ENCODE measurements at regions not wholly inside any gene's neighbourhood (a gene's known extent, or its start where the extent isn't known, plus 50 kb on each side); places are given as distances from the start of the nearest gene placed in this dataset.

DNA sequence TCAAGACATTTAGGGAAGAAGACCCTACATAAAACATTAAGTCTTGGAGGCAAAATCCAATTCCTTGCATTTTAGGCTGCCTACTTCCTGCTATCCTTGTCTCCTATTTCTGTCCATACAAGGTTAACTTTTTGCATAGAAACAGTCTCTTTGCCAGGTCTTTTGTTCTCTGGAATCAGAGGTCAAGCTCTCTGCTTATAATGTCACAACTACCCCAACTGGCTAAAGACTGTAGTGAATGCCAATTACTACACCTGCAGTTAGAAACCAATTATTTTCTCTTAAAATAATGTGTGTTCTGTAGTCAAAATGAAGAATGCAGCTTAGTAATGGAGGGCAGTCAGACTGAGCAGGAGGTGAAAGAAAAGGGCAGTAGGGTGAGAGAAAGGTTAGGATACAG is 856.2 kb downstream of the TUSC7 start:
- no peaks in the 10 kb centered on the region for H3K4me1 Mint-ChIP-seq
- H3K27ac Mint-ChIP-seq: no peak overlapping the region
- no peaks in the 10 kb centered on the region for H3K36me3 Mint-ChIP-seq
- peaks cover 0 to 3% (median 0%) of the 10 kb centered on the region in 3 donors for H3K9me3 Mint-ChIP-seq
- H3K4me3 Mint-ChIP-seq: no peak overlapping the region
- peaks cover 5% of the 10 kb centered on the region for H3K27me3 Mint-ChIP-seq

DNA sequence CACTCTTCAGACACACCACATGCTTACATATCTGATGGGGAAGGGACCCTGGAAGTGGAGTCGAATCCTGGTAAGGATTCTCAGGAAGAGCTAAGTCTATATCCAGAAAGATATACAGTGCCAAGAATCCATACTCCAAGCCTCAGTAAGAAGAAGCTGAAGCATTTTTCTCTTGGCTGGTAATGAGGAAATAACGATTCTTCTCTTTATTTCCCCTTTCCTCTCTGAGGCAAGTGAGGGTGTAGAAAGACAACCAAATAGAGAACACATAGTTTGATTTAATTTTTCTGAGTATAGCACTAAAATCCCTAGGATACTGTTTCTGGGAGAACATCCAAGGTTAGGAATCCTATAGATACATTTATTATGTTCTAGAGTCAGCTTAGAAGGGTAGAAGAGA is 857.3 kb downstream of the TUSC7 start:
- Mint-ChIP-seq H3K9me3 (peaks cover 0 to 3% (median 0%) of the 10 kb centered on the region in 3 donors), H3K27ac (no peak overlapping the region), H3K27me3 (peaks cover 5% of the 10 kb centered on the region), H3K4me3 (no peak overlapping the region), H3K36me3 (no peaks in the 10 kb centered on the region), H3K4me1 (no peaks in the 10 kb centered on the region)

DNA sequence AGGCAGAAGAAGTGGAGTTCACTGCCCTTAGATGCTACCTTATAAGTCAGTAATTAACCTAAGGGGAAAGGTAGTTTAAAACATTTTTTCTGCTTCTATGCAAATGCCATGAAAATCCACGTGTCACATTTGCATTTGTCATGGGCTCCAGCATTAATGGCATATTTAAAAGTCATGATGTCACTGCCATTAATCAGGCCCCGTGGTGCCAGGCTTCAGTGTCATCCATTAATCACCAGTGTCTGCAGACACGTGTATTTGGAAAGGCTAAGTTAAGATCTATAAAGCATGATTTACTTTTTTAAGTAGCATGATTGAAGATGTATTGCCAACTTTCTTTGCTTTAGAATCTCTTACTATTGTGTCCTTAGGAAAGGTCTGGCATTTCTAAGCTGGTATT is 857.8 kb downstream of the TUSC7 start:
- no peak overlapping the region for H3K4me3 Mint-ChIP-seq
- H3K27me3 Mint-ChIP-seq: peaks cover 5% of the 10 kb centered on the region
- H3K9me3 Mint-ChIP-seq: peaks cover 0 to 3% (median 0%) of the 10 kb centered on the region in 3 donors
- no peaks in the 10 kb centered on the region for H3K36me3 Mint-ChIP-seq
- H3K4me1 Mint-ChIP-seq: no peaks in the 10 kb centered on the region
- no peak overlapping the region for H3K27ac Mint-ChIP-seq

DNA sequence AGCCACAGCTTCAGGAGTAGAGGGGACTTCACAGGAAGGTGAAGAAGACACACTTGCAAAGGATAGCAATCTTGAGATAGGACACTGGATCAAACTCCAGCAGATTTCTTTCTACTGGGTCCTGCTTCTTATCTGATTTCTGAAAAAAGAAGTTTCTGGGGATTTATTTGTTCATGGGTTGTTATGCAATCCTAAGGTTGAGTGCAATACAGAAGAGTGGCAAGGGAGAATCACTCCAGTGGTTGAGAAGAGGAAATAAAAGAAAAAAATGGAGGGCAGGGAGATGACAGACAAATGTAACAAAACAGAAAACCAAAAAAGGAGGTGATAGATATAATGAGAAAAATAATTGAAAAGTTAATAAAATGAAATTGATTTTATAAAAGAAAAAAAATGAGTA is 858.3 kb downstream of the TUSC7 start:
- Mint-ChIP-seq H3K4me3 (no peak overlapping the region), H3K27ac (no peak overlapping the region), H3K36me3 (no peaks in the 10 kb centered on the region), H3K4me1 (no peaks in the 10 kb centered on the region), H3K9me3 (peaks cover 0 to 3% (median 0%) of the 10 kb centered on the region in 3 donors), H3K27me3 (peaks cover 5% of the 10 kb centered on the region)

DNA sequence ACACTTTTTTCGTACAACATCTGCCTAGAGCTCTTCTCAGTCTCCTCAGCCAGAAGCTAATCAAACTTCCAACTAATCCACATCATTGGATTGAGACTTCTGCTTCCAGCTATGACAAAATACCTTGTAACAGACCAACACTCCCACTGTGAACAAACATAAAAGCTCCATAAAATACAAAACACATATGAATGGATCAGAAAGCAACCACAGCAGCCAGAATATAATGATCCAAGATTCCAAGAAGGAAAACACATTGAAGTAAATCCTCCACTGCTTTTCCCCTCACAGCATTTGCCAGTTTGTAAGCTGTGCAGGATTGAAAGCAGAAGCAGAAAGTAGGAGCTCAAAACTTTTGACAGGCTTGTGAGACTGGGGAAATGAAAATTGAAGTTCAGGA is 863.2 kb downstream of the TUSC7 start:
- Mint-ChIP-seq H3K4me3 (no peak overlapping the region), H3K4me1 (no peaks in the 10 kb centered on the region)

DNA sequence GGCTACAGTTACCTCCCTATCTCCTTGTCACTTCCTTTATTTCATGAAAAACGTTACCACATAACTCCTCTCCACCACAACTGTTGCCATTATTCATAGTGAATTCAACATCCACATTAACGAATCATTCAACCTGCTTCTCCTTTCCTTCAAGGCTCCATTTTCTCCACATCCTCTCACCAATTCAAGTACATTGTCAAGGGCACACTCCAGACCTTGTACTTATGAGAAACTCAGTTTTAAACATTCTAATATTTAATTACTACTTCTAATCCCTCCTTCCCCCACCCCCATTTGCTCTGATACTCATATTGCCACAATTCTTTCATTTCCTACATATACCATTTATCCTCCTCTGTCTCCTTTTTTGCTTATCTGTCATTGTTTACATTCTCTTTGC is 871.2 kb downstream of the TUSC7 start:
- Mint-ChIP-seq H3K27ac (no peak overlapping the region), H3K36me3 (no peaks in the 10 kb centered on the region), H3K27me3 (no peaks in the 10 kb centered on the region), H3K4me3 (no peak overlapping the region), H3K9me3 (peaks cover 2 to 4% (median 2%) of the 10 kb centered on the region in 3 donors), H3K4me1 (no peaks in the 10 kb centered on the region)

More for the DNA sequence above, 863.2 kb downstream of the TUSC7 start:
- Mint-ChIP-seq H3K9me3 (peaks cover 2 to 4% (median 3%) of the 10 kb centered on the region in 3 donors), H3K27me3 (no peaks in the 10 kb centered on the region), H3K36me3 (no peaks in the 10 kb centered on the region), H3K27ac (no peak overlapping the region)

DNA sequence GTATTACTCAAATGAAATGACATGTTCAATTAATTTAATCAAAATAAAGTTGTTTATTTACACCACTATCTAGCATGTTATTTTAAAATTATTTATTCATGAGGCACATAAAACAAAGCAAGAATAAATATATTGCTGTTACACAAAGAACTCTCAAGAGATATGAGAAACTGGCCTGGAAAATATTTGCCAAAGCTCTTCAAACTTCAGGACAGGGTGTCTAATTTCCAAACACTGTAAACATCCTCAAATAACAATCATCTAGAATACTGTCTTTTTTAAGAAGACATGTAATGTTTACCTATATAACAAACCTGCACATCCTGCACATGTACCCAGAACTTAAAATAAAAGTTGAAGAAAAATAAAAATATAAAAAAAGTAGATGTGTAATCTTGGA is 876.6 kb downstream of the TUSC7 start:
- Mint-ChIP-seq H3K27me3 (no peaks in the 10 kb centered on the region), H3K9me3 (no peaks in the 10 kb centered on the region), H3K4me1 (no peaks in the 10 kb centered on the region), H3K36me3 (no peaks in the 10 kb centered on the region), H3K27ac (no peak overlapping the region), H3K4me3 (no peak overlapping the region)

DNA sequence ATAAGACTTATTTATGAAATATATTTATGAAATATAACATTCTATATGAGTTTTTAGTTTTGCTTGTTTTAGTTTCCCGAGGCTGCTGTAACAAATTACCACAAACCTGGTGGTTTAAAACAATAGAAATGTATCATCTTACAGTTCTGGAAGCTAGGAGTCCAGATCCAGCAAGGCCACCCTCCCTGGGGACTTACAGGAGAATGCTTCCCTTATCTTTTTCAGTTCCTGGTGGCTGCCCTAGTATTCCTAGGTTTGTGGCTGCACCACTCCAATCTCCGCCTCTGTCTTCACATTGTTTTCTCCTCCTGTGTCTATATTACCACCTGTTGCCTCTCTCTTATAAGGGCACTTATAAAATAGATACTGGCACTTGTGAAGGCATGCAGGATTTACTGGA is 877.8 kb downstream of the TUSC7 start:
- Mint-ChIP-seq H3K9me3 (no peaks in the 10 kb centered on the region), H3K27me3 (no peaks in the 10 kb centered on the region), H3K4me1 (no peaks in the 10 kb centered on the region), H3K27ac (no peak overlapping the region), H3K4me3 (no peak overlapping the region), H3K36me3 (no peaks in the 10 kb centered on the region)

DNA sequence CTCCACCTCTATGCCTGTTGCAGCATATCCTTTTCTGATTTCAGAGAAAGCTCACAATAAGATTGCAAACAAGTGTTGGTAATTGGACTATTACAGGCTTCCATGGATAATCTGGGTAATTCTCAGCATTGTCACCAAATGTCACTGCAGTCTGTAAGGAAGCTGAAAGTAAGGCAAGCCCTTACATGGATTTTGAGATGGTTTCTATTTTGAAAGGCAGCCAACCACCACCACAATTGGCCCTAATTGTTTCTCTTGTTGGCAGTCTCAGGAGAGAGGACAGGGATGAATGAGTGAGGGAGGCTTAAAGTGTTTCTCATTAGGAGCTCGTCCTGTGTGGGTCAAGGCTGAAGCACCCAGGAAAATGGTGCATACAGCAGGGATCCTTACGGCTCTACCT is 879.9 kb downstream of the TUSC7 start:
- Mint-ChIP-seq H3K4me3 (no peak overlapping the region), H3K27ac (no peak overlapping the region), H3K9me3 (no peaks in the 10 kb centered on the region), H3K27me3 (no peaks in the 10 kb centered on the region), H3K36me3 (no peaks in the 10 kb centered on the region), H3K4me1 (no peaks in the 10 kb centered on the region)

DNA sequence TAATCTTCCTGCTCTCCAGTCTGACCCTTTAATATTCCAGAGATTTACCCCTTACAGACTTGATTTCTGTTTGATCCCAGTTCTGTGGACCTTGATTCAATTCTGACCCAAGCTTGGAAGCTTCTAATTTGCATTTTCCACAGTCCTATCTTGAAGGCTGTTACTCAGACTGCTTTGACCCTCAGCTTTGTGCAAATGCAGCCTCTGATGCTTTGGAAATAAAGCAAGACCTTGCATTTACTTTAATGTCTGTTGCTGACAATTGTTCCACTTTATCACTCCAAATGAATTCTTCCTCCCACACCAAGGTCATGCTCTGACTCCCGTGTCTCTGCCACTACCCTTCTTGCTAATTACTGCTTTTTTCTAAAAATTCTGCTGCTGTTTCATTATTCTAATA is 886.0 kb downstream of the TUSC7 start:
- Mint-ChIP-seq H3K4me1 (no peaks in the 10 kb centered on the region), H3K27ac (no peak overlapping the region), H3K4me3 (no peak overlapping the region), H3K36me3 (no peaks in the 10 kb centered on the region), H3K9me3 (no peaks in the 10 kb centered on the region), H3K27me3 (no peaks in the 10 kb centered on the region)

DNA sequence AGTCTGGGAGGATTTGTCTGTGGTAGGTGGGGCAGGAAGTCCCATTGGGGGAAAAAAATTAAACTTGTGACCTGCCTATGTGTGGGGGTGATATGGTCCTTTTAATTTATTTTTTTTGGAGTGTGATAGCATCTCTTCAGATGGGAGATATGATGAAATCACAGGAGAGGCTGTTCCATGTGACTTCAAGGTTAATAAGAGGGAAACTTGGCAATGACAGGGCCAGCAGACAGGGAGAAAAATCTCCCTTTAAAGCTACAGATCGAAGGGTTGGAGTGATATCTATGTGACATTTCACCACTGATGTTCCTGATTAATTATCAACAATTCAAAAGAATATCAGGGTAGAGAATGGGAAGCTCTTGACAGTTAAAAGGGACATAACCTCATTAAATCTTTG is 886.9 kb downstream of the TUSC7 start:
- Mint-ChIP-seq H3K4me1 (no peaks in the 10 kb centered on the region), H3K9me3 (no peaks in the 10 kb centered on the region), H3K4me3 (no peak overlapping the region), H3K27me3 (no peaks in the 10 kb centered on the region), H3K27ac (no peak overlapping the region), H3K36me3 (no peaks in the 10 kb centered on the region)

DNA sequence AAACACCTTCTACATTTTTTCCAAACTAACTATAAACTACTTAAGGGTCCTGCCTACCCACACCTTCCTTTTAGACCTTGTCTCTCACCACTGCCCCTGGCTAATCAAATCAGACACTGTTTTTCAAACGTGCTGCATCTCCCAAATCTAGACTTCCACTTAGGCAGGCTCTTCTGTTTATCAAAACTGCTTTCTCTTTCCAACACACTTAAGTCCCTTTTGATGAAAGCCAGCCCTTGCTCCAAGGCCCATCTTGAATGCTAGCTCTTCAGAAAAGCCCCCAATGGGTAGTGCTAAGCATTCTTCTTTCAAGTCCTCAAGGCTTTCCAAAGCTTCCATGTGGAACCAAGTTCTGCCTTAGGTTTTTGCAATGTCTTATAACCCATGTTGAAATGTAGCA is 888.3 kb downstream of the TUSC7 start:
- Mint-ChIP-seq H3K27ac (no peak overlapping the region), H3K27me3 (no peaks in the 10 kb centered on the region)

DNA sequence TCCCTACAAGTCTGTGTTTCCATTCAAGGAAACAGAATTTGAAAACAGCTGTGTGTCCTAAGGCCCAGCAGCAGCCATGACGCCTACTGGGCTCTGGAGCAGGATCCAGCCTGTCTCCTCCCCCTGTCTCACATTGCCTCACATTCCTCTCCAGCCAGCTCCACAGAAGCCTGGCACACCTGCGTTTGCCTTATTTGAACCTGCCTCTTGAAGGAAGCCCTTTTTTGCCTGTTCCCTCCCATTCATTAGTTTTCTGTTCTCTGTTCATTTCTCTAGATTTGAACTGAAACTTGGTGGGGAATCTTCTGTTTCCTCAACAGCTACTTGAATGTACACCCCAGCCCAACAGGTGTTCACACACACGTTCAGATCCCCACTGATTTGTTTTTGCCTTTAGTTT is 890.5 kb downstream of the TUSC7 start:
- Mint-ChIP-seq H3K36me3 (no peaks in the 10 kb centered on the region), H3K4me3 (no peak overlapping the region), H3K27me3 (no peaks in the 10 kb centered on the region), H3K9me3 (peaks cover 0 to 3% (median 0%) of the 10 kb centered on the region in 3 donors), H3K27ac (no peak overlapping the region), H3K4me1 (no peaks in the 10 kb centered on the region)

More for the DNA sequence above, 888.3 kb downstream of the TUSC7 start:
- Mint-ChIP-seq H3K4me1 (no peaks in the 10 kb centered on the region), H3K4me3 (no peak overlapping the region), H3K9me3 (peaks cover 0 to 2% (median 0%) of the 10 kb centered on the region in 3 donors), H3K36me3 (no peaks in the 10 kb centered on the region)

DNA sequence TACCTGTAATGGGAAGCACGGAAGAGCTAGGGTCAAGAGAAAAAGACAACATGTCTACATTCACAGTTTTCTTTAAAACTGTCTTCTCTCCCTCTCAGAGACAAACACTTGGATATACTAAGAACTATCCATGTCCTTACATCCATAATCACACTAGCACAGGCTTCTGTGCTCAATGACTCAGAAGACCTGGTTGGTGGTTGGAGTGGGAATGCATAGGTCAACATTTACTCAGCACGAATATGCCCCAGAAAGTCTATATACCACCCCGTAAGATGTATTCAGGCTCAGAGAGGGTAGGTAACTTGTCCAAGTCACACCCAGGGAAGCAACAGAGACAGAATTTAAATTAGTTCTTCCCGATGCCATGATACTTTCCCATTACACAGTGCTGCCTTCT is 891.1 kb downstream of the TUSC7 start:
- Mint-ChIP-seq H3K27me3 (no peaks in the 10 kb centered on the region), H3K27ac (no peak overlapping the region), H3K9me3 (peaks cover 0 to 3% (median 0%) of the 10 kb centered on the region in 3 donors), H3K4me3 (no peak overlapping the region), H3K4me1 (no peaks in the 10 kb centered on the region), H3K36me3 (no peaks in the 10 kb centered on the region)

DNA sequence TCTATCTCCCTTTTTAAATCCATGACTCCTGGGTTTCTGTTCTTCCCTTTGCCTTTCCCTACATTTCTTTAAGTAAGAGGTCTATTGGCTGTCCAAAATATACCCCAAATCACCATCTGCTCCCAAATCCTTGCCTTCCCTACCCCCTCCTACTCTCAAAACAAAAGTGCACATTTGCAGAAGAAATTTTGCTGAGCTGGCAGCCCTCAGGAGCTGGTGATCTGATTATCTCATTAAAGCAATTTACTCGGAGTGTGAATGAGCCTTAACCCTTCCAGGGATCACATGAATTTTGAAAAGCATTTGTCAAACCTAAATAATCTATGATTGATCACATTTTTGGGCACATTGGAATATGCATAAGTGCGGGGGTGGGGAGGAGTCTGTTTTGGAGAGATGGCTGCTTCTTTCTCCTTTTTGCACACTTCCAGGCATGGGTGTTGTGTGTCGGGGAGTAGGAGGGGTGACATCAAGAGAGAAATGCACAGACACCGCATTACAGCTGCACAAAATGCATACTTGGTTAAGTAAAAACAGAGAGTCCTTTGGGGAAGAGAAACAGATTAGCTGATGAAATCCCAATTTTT is 892.6 kb downstream of the TUSC7 start:
- Mint-ChIP-seq H3K27me3 (no peaks in the 10 kb centered on the region), H3K27ac (no peak overlapping the region), H3K36me3 (no peaks in the 10 kb centered on the region), H3K4me3 (no peak overlapping the region), H3K9me3 (peaks cover 0 to 3% (median 0%) of the 10 kb centered on the region in 3 donors), H3K4me1 (no peaks in the 10 kb centered on the region)

DNA sequence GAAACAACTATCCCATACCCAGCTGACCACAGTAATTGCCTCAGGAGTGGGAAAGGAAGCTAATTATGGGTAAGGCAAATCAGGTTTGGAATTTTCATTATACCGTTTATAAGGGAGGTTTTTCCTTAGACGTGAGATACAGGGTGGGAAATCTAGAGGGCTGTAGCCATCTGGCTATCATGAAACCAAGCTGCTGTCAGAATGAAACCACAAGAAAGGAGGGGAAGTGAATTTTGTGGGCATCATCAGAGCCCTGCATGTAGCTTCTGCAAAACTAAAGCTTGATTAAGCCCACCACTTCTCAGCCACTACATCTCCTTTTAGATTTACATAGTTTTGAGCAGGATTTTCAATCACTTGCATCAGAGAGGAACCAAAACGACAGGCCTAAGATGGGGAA is 893.5 kb downstream of the TUSC7 start:
- H3K27me3 Mint-ChIP-seq: no peaks in the 10 kb centered on the region
- H3K9me3 Mint-ChIP-seq: peaks cover 0 to 3% (median 0%) of the 10 kb centered on the region in 3 donors
- no peaks in the 10 kb centered on the region for H3K36me3 Mint-ChIP-seq
- no peak overlapping the region for H3K4me3 Mint-ChIP-seq
- H3K27ac Mint-ChIP-seq: no peak overlapping the region
- H3K4me1 Mint-ChIP-seq: no peaks in the 10 kb centered on the region

DNA sequence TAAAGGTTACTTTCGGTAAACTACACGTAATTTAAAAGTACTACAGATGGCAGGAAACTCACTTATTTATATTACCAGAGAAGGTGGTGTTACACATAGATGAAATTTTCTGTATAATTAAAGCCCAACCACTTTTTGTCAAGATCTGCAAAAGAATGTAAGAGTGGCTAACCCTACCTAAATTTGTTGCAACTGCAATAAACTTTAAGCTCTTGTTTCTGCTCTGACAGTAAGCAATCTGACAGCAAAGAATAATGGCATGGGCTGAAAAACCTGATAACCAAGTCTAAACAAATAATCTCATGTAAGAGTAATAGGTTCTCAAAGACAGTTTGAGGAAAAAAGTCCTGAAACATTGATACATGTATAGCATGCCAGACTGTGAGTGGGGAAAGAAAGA is 897.3 kb downstream of the TUSC7 start:
- peaks cover 0 to 3% (median 3%) of the 10 kb centered on the region in 3 donors for H3K9me3 Mint-ChIP-seq
- no peaks in the 10 kb centered on the region for H3K27me3 Mint-ChIP-seq
- H3K27ac Mint-ChIP-seq: no peak overlapping the region
- H3K4me3 Mint-ChIP-seq: no peak overlapping the region
- H3K36me3 Mint-ChIP-seq: no peaks in the 10 kb centered on the region
- no peaks in the 10 kb centered on the region for H3K4me1 Mint-ChIP-seq

Measured in IgD-negative memory B cell (primary cell).